SU-DHL-6 (cell line): ENCODE measurements at regions not wholly inside any gene's neighbourhood (a gene's known extent, or its start where the extent isn't known, plus 50 kb on each side); places are given as distances from the start of the nearest gene placed in this dataset.

Experiments
- H2AFZ ChIP-seq: fragments of 200-600 bp; sonication (generic); 2 replicates; pipeline ENCODE4 v1.6.1; 2014; ENCODE audit warnings: low read depth, mild to moderate bottlenecking, moderate library complexity, mixed read lengths, antibody characterized with exemption, low read length; ENCODE audit not compliant: severe bottlenecking
- H3F3A ChIP-seq: fragments of 200-600 bp; shearing (Covaris generic); 2 replicates; pipeline ENCODE4 v1.6.0; 2016; ENCODE audit warnings: antibody characterized with exemption, mild to moderate bottlenecking; ENCODE audit not compliant: insufficient read depth
- H3K27ac ChIP-seq: fragments of 200-600 bp; sonication (generic); 2 replicates; pipeline ENCODE4 v1.5.1; 2016; ENCODE audit warnings: low read depth, mild to moderate bottlenecking, low read length, moderate library complexity, mixed read lengths
- H3K27me3 ChIP-seq: fragments of 200-600 bp; sonication (generic), shearing (Covaris generic); 2 replicates; pipeline ENCODE4 v1.6.0; 2014; ENCODE audit warnings: mild to moderate bottlenecking, low read length
- H3K36me3 ChIP-seq: fragments of 200-600 bp; sonication (generic); 2 replicates; pipeline ENCODE4 v1.6.1; 2014; ENCODE audit warnings: mild to moderate bottlenecking, low read length, mixed read lengths
- H3K4me2 ChIP-seq: fragments of 300-600, 200-600 bp; shearing (Covaris generic), sonication (generic); 2 replicates; pipeline ENCODE4 v1.6.0; 2014; ENCODE audit warnings: low read length, low read depth, mild to moderate bottlenecking; ENCODE audit not compliant: poor library complexity, severe bottlenecking
- H3K4me3 ChIP-seq: fragments of 200-600 bp; sonication (generic); 2 replicates; pipeline ENCODE4 v1.5.1; 2014; ENCODE audit warnings: antibody characterized with exemption, low read length, mild to moderate bottlenecking, mixed read lengths; ENCODE audit not compliant: insufficient read depth, poor library complexity, severe bottlenecking
- H3K79me2 ChIP-seq: fragments of 200-600 bp; sonication (generic); 2 replicates; pipeline ENCODE4 v1.6.1; 2014; ENCODE audit warnings: mild to moderate bottlenecking, low read length, moderate library complexity; ENCODE audit not compliant: insufficient read depth
- H3K9ac ChIP-seq: fragments of 200-600 bp; sonication (generic); 2 replicates; pipeline ENCODE4 v1.7.0; 2014; ENCODE audit warnings: mild to moderate bottlenecking, low read length
- H3K9me2 ChIP-seq: fragments of 200-600 bp; sonication (generic); replicated peaks from 2 replicates; pipeline ENCODE4 v1.6.1; 2014; ENCODE audit warnings: low read length; ENCODE audit not compliant: insufficient read depth
- H3K9me3 ChIP-seq: fragments of 200-600 bp; sonication (generic); 2 replicates; pipeline ENCODE4 v1.6.1; 2014; ENCODE audit warnings: low read length, mixed read lengths; ENCODE audit not compliant: insufficient read depth
- H4K20me1 ChIP-seq: fragments of 200-600 bp; sonication (generic); 2 replicates; pipeline ENCODE4 v1.6.1; 2014; ENCODE audit warnings: low read depth, mild to moderate bottlenecking, antibody characterized with exemption, low read length, moderate library complexity, mixed read lengths
- EZH2phosphoT487 ChIP-seq: fragments of 200-600 bp; sonication (generic), shearing (Covaris generic); conservative IDR thresholded peaks from 2 replicates; pipeline ENCODE4 v1.6.1; 2018; ENCODE audit warnings: mild to moderate bottlenecking, antibody characterized with exemption, low read length, moderate library complexity, mixed read lengths
- TF ChIP-seq, protein P1 (sequence below): fragments of 200-600 bp; sonication (generic); IDR thresholded peaks from one replicate; pipeline ENCODE4 v1.5.1; 2017; ENCODE audit warnings: antibody characterized with exemption, mild to moderate bottlenecking, low read length, moderate library complexity; ENCODE audit not compliant: insufficient read depth, poor library complexity, severe bottlenecking

DNA sequence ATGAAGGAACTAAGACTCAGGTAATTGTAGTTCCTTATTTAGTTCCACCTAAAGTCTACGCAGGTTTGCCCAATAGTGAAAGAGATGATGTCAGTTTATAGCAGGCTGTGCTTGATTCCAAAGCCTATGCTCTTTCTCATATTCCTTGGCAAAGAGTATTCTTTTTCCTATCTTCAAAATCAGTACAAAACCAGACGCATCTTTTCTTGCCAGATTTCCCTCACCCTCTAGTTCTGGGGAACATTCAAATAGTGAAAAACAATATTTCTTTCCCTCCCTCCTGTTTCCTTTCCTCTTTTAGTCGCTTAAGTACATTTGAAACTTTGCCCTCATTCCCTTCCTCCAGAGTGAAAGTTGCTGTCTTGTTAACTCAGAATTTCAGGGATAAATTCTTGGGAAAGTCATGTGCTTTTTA lies 134.6 kb upstream of the PDZRN3 start:
- Histone ChIP-seq H3K79me2 (no peaks in the 10 kb centered on the region), H3K9me2 (no peaks in the 10 kb centered on the region), H3K27me3 (no peaks in the 10 kb centered on the region), H4K20me1 (no peaks in the 10 kb centered on the region), H2AFZ (no peak overlapping the region), H3F3A (no peaks in the 10 kb centered on the region), H3K9ac (no peak overlapping the region), H3K27ac (no peak overlapping the region), H3K9me3 (no peaks in the 10 kb centered on the region), H3K4me3 (no peak overlapping the region), H3K36me3 (no peaks in the 10 kb centered on the region), H3K4me2 (no peak overlapping the region)
- no peak for TF ChIP-seq EZH2phosphoT487
- TF ChIP-seq, protein P1, sequence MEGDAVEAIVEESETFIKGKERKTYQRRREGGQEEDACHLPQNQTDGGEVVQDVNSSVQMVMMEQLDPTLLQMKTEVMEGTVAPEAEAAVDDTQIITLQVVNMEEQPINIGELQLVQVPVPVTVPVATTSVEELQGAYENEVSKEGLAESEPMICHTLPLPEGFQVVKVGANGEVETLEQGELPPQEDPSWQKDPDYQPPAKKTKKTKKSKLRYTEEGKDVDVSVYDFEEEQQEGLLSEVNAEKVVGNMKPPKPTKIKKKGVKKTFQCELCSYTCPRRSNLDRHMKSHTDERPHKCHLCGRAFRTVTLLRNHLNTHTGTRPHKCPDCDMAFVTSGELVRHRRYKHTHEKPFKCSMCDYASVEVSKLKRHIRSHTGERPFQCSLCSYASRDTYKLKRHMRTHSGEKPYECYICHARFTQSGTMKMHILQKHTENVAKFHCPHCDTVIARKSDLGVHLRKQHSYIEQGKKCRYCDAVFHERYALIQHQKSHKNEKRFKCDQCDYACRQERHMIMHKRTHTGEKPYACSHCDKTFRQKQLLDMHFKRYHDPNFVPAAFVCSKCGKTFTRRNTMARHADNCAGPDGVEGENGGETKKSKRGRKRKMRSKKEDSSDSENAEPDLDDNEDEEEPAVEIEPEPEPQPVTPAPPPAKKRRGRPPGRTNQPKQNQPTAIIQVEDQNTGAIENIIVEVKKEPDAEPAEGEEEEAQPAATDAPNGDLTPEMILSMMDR = no peak

DNA sequence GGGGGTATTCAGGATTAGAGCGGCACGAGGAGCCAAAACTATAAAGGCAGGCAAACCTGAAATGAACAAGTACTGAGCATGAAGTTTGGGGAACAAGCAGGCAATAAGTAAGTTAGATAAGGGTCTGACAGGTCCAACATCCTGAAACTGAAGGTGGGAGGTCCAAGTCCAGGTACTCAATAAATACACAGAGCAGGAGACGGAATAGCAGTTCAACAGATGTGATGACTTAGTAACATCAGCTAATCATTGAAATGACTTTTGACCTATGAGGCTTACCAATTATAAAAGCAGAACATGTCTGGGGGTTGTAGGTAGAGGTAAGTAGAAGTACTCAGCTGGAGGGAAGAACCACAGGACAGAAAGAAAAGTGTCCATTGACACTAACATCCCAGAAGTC lies 132.8 kb upstream of the PDZRN3 start:
- H4K20me1 ChIP-seq = no peaks in the 10 kb centered on the region
- TF ChIP-seq, protein P1 = no peak
- no peak for TF ChIP-seq EZH2phosphoT487

DNA sequence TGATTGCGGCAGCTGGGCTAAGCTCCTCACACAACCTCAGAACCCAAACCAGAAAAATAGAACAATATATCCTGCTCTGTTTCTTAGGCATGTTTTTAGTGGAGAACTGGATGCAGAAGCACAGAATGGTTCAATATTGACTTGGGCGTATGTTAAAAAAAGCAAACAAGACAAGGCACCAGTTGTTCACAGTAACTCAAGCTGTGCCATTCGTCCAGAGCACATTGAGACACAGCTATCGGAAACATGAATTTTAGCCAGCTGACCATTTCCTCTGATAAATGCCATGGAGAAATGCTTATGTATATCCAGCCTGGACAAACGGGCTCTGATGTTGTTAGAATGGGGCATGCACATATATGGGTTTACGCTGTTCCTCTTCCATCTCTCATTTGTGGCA lies 129.2 kb upstream of the PDZRN3 start:
- no peak overlapping the region for H3K9ac ChIP-seq
- no peaks in the 10 kb centered on the region for H3K36me3 ChIP-seq
- H3K4me3 ChIP-seq = no peak overlapping the region
- no peaks in the 10 kb centered on the region for H3F3A ChIP-seq
- H3K4me2 ChIP-seq = no peak overlapping the region
- H3K27ac ChIP-seq = no peak overlapping the region
- H4K20me1 ChIP-seq = no peaks in the 10 kb centered on the region
- H3K79me2 ChIP-seq = no peaks in the 10 kb centered on the region
- H3K27me3 ChIP-seq = no peaks in the 10 kb centered on the region
- H3K9me2 ChIP-seq = no peaks in the 10 kb centered on the region
- TF ChIP-seq EZH2phosphoT487 = no peak
- TF ChIP-seq, protein P1 = no peak
- no peak overlapping the region for H2AFZ ChIP-seq
- H3K9me3 ChIP-seq = no peaks in the 10 kb centered on the region

More for the DNA sequence above, 132.8 kb upstream of the PDZRN3 start:
- no peak overlapping the region for H3K4me3 ChIP-seq
- H3K9me2 ChIP-seq = no peaks in the 10 kb centered on the region
- no peak overlapping the region for H3K9ac ChIP-seq
- no peaks in the 10 kb centered on the region for H3F3A ChIP-seq
- H2AFZ ChIP-seq = no peak overlapping the region
- no peak overlapping the region for H3K27ac ChIP-seq
- no peaks in the 10 kb centered on the region for H3K9me3 ChIP-seq
- H3K27me3 ChIP-seq = no peaks in the 10 kb centered on the region
- H3K4me2 ChIP-seq = no peak overlapping the region
- H3K36me3 ChIP-seq = no peaks in the 10 kb centered on the region
- H3K79me2 ChIP-seq = no peaks in the 10 kb centered on the region
